GM19035 (cell line): ENCODE measurements at regions not wholly inside any gene's neighbourhood (a gene's known extent, or its start where the extent isn't known, plus 50 kb on each side); places are given as distances from the start of the nearest gene placed in this dataset.

Experiments used
- ATAC-seq: cut with Tn5 transposase; IDR thresholded peaks from one replicate; pipeline ENCODE4 v1.9.1; 2021; ENCODE audit not compliant: unreplicated experiment

DNA sequence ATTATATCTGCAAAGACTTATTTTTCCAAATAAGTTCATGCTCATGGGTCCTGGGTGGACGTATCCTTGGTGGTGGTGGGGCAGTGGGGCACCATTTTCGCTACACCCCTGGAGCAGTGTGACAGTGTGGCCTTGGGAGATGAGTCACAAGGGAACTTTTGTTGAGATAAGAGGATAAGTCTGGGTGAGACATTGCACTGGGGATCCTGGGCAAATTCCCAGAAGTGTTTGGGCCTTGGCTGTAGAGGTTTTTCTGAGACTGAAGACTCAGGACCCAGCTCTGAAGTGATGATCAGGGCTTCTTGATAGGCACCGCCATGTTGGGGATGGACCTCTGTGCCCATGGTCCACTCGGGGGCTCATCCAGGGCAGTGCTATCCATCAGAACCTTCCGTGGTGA, 149.4 kb downstream of the MACROH2A1 start:
- ATAC-seq: no peak

DNA sequence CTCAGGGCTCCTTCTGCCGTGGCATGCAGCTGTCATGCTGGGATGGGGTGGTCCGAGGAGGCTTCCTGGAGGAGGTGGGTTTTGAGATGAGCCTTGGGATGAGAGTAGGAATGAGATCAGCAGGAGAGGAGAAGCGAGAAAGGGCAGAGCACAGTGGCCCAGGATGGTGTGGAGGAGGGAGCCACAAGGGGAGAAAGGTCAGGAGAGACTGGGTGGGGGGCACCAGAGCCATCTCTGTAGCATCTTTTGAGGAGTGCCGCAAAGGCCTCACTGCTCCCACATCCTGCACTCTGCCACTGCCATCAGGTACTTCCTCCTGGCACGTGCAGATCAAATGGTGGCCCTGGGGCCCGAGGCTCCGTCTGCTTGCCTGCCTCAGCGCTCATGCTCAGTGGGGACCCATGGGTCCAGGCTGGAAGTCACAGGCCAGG, 150.2 kb downstream of the MACROH2A1 start:
- ATAC-seq: no peak

GRCh38 chr5:135246923-135247795, 151.9 kb downstream of the MACROH2A1 start:
- ATAC-seq: no peak

DNA sequence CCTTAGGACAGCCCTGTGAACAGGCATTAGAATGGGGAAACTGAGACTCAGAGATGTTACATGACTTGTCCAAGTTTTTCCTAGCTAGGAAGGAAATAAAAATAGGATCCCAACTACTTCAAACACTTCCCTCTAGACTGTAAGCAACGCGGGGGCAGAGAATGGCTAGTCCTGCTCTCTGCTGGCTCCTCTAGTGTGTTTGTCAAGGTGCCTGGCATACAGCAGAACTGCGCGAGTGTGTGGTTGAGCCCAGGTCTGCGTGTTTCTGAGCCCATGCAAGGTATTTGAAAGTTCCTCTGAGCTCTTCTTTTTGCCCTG, 152.5 kb downstream of the MACROH2A1 start:
- no peak for ATAC-seq

DNA sequence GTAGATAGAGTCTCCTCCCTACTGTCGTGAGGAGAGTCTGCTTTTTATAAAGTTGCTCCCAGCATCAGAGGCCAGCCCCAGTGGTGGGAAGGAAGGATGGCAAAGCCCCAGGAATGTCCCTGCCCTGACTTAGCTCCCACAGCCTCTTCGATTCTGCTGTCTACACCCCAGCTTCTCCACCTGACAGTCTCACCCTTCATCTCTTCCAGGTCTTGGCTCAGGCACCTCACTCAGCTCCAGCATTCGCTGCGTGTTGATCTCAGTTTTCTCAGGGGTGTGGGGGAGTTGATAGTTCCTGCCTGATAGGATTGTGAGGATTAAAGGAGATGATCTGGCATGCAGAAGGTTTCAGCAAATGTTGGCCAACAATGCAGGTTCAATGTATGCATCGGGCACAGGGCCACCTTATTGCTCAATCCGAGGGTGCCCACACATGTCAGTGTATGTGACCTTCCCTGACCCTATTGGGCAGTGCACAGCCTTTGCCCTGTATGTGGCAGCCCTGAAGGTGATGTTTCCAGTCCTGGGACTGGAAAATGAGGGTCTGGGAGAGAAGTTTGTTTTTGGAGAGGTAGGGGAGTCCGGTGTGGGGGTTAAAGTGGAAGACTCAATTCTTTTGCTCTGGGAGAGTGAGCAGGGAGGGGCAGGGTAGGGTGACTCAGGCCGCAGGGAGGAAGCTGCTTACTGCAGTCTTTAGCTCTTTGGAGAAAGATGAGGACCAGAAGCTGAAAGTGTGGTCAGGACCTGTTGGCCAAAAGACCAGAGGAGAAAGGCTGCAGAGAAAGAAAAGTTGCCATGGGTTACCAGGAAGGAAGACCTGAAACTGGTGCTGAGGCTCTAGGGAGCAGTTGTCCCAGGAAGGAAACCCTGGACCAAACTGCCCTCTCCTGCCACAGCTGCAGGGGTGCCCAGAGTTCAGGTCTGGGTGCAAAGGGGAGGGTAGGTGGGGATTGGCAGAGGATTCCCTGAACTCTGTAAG, 153.2 kb downstream of the MACROH2A1 start:
- no peak for ATAC-seq

DNA sequence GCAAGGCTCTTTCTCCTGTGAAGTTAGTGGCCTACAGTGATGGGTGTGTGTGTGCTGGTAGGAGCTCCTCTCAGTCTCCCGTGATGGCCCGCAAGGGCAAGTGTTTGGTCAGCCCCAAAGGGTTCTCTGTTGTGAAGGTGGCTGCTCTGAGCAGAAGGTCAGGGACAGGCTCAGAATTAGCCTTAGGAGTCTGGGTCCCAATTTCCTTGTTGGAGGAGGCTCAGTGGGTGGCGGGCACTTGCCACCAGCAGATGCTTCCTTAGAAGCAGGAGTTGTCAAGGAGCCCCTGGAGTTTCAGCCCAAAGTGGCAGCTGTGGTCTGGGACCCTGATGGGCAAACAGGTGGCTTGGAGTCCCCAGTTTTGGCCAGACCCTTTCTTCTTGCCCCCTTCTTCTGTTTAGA, 154.4 kb downstream of the MACROH2A1 start:
- no peak for ATAC-seq

GRCh38 chr5:135243556-135244285, 155.3 kb downstream of the MACROH2A1 start:
- ATAC-seq: no peak

DNA sequence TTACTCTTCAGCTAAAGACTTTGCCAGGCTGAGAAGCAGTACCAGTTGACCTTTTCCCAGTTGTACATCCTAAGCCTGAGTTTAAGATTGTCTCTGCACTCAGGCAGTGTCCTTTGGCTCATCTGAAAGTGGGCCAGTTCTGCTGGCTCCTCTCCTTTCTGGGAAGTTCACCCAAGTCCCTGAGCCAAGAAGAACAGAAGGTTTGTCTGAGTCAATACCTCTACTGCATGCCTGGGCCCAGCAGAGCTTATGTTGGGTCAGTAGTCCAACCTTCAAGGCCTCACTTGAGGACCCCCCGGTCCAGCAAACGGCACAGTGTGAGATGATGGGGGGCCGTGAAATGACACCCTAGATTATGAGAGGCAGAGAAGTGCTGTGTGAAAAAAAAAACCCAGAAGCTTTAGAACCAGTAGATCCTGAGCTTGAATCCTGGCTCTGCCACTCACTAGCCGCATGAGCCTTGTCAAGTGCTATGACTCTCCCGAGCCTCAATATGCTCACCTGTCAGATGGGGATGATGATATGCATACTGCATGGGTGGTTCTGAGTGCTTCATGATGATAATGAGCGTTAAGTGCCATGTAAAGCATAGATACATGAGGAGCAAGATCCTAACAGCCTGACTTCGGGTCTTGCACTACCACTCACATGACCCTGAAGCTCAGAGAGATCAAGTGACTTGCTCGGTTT, 156.0 kb downstream of the MACROH2A1 start:
- ATAC-seq: no peak

DNA sequence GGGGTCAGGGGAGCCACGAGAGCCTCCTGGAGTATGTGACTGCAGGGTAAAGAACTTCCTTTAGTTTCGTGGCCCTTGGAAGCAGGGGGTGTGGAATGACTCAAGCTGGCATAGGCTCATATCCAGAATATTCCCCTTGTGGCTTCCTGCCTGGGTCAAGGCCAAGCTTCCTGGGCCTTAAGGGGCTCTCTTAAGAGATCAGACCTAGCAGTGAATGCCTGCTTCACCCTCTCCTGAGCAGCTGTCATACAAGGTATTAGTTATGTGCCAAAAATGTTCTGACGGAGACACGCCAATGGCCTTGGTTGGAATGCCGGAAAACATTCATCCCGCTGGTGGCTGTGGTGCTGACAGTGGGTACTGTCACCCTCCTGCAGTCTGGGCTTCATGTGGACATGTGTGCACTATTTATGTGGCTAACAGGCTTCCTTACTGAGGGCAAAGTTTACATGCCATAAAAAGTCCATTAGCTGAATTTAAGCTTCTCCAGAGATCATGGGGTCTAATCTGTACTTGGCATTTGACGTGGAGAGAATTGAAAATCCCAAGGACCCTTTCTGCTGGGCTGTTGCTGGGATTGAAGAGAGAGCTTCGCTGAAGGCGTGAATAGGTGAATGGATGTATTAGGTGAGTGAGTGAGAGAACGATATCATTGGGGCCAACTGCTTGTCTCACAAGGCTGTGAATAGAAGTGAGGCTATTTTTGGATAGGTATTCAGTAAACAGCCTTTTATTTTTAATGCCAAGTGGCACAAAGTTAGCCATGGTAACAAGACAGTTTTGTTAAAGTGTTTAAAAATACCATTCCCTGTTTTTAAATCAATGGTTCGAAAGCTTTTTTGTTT, 156.8 kb downstream of the MACROH2A1 start:
- ATAC-seq: no peak

- ATAC-seq: no peak
Observed at GRCh38 chr5:135241536-135241935, 157.5 kb downstream of the MACROH2A1 start.

DNA sequence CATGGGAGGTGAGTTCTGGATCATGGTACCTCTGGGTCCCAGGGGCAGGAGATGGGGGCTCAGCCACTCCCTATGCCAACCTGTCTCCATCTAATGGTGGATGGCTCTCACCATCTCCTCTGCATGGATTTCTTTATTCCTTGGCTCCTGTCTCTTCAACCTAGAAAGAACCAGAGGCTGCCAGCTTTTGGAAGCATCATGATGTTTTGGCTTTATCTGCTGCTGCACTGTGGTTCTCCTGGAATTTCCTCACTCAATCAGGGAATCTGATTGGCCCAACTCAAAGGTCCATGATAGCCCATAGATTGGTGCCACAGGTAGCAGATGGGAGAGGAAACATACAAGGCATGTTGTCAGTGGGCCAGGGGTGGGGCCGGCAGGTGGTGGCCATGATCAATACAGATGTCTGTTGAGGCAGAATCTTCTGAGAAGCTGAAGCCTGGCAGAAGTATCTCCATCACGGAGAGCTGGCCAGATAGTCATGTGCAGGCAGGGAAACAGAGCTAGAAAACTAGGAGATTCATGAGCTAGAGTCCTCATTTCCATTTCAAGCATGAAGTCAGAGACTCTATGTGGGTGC, 158.2 kb downstream of the MACROH2A1 start:
- no peak for ATAC-seq

- no peak for ATAC-seq
Observed at GRCh38 chr5:135240283-135240633, 158.8 kb downstream of the MACROH2A1 start.

- no peak for ATAC-seq
Observed at GRCh38 chr5:135239453-135240282, 159.4 kb downstream of the MACROH2A1 start.

DNA sequence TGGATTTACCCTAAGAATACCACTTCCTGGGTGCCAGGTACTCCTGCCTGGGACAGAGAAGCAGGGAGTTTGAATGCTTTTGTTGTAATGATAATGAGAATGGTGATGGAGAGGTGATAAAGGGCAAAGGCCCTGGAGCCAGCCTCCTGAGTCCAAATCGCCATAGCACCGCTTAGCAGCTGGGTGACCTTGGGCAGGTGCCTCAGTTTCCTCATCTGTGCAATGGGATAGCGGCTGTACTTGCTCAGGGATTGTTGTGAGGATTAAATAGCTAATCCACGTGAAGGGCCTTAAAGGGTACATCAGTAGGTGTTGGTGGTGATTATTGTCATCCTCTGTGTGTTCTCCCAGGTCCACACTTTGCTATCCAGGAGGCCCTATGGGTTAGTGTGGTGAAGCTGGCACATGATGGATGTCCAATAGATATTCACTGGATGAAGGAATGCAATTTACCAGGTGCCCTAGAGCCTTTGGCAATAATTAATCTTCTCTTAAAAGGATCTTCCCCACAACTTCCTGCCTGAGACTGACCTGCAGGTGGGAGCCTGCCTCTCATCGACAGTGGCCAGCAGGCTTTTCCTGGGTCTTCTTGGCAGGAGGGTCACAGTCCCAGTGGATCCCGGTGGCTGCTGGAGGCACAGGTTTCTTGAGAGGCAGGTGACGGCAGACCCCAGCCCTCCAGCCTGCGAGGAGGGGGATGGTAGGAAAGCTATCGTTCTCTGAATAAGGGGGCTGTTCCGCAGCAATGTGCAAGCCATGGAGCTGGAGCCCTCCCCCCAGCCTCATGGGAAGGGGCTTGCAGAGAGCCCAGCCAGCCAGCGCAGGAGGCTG, 160.2 kb downstream of the MACROH2A1 start:
- no peak for ATAC-seq

GRCh38 chr5:135237748-135238103, 161.3 kb downstream of the MACROH2A1 start:
- ATAC-seq: no peak

- ATAC-seq: no peak
Observed at GRCh38 chr5:135236908-135237747, 161.9 kb downstream of the MACROH2A1 start.
